HCT116 (cell line): ENCODE measurements at regions not wholly inside any gene's neighbourhood (a gene's known extent, or its start where the extent isn't known, plus 50 kb on each side); places are given as distances from the start of the nearest gene placed in this dataset.

ENCODE experiments used
- EZH2 ChIP-seq: fragments of 200-600 bp; sonication (generic); IDR thresholded peaks from 2 replicates; pipeline ENCODE4 v1.6.1; 2017; ENCODE audit warnings: antibody characterized with exemption, mixed run types
- FOSL1 ChIP-seq: IDR thresholded peaks from 2 replicates; pipeline ENCODE4 v1.6.1; 2012; ENCODE audit warnings: low read depth
- POLR2A ChIP-seq: IDR thresholded peaks from 2 replicates; pipeline ENCODE4 v1.7.0; 2011; ENCODE audit warnings: borderline replicate concordance; ENCODE audit not compliant: insufficient read depth, insufficient read length; ENCODE audit errors: extremely low read depth
- RAD21 ChIP-seq: IDR thresholded peaks from 2 replicates; pipeline ENCODE4 v1.6.1; 2012; ENCODE audit warnings: low read depth, mild to moderate bottlenecking
- SRF ChIP-seq: IDR thresholded peaks from 2 replicates; pipeline ENCODE4 v1.6.1; 2012; ENCODE audit warnings: low read depth
- TCF7L2 ChIP-seq: IDR thresholded peaks from 2 replicates; pipeline ENCODE4 v1.7.0; 2011; ENCODE audit warnings: borderline replicate concordance, inconsistent platforms; ENCODE audit not compliant: insufficient read depth, insufficient read length; ENCODE audit errors: extremely low read depth
- TF ChIP-seq, protein P1 (sequence below), 3 experiments: fragments of 200-600 bp in 1 of 3; sonication (generic) in 1 of 3; IDR thresholded peaks in 2 of 3; conservative IDR thresholded peaks in 1 of 3; 2 replicates each; pipeline ENCODE4 v1.5.1; 2012 to 2017; ENCODE audit warnings: low read depth in 2 of 3, low read length in 2 of 3, antibody characterized with exemption in 1 of 3, borderline replicate concordance in 1 of 3, control low read depth in 1 of 3, mild to moderate bottlenecking in 1 of 3, mixed read lengths in 1 of 3, mixed run types in 1 of 3, moderate library complexity in 1 of 3; ENCODE audit not compliant: insufficient read depth in 1 of 3

DNA sequence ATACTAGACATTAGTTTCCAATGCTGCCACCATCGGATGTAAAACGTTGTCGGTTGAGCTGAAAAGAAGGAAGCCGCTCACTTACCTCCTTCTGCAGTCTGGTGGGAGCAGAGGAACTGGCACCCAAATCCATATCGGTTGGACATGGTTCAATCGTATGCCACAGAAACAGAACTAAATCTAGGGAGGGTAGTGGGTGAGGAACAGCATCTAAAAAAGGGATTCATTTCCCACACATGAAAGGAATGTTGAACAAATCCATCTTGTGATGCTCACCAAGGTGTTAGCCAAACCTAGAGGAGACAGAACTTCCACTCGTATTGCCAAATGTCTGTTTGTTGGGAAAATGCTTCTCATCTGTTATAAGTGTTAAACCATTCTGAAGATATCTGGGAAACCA is 532.7 kb downstream of the NLGN4X start:
- no peak for TF ChIP-seq TCF7L2
- TF ChIP-seq EZH2, result no peak
- TF ChIP-seq, protein P1, sequence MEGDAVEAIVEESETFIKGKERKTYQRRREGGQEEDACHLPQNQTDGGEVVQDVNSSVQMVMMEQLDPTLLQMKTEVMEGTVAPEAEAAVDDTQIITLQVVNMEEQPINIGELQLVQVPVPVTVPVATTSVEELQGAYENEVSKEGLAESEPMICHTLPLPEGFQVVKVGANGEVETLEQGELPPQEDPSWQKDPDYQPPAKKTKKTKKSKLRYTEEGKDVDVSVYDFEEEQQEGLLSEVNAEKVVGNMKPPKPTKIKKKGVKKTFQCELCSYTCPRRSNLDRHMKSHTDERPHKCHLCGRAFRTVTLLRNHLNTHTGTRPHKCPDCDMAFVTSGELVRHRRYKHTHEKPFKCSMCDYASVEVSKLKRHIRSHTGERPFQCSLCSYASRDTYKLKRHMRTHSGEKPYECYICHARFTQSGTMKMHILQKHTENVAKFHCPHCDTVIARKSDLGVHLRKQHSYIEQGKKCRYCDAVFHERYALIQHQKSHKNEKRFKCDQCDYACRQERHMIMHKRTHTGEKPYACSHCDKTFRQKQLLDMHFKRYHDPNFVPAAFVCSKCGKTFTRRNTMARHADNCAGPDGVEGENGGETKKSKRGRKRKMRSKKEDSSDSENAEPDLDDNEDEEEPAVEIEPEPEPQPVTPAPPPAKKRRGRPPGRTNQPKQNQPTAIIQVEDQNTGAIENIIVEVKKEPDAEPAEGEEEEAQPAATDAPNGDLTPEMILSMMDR (IDR thresholded peaks at IDR 0.05 in 2 of 3, conservative IDR thresholded peaks at IDR 0.05 in 1 of 3; ENCODE audit: borderline replicate concordance in 1 of 3, insufficient read depth in 1 of 3, low read depth in 2 of 3, low read length in 2 of 3), result no peak
- TF ChIP-seq POLR2A, result no peak
- no peak for TF ChIP-seq RAD21
- TF ChIP-seq FOSL1, result no peak
- no peak for TF ChIP-seq SRF
